ENCODE measurements at regions not wholly inside any gene's neighbourhood (a gene's known extent, or its start where the extent isn't known, plus 50 kb on each side); places are given as distances from the start of the nearest gene placed in this dataset.

DNA sequence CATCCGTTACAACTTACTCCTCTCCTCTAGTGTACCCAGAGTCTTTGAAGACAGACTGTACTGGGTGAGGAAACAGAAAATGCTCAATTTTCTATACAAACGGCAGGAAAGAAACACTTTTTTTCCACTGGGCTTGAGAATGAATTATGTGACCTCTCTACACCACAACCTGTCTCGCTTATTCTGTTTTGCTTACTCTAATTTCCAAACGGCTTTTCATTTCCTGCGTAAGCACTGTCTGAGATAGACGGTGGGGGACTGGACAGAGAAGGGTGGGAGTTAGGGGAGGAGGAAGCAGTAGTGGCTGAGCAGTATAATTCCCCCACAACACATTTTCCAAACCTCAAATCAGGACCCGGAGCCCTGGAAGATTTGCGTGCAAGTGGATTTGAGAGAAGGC, 191.4 kb upstream of the SDK2 start:
- no peak overlapping the region for H3K4me3 ChIP-seq
- no peaks in the 10 kb centered on the region for H3K9me1 ChIP-seq (ENCODE audit: control insufficient read depth, insufficient read depth, low read length)
- ChIA-PET POLR2A (no interaction called here), CTCF (ENCODE audit: low intra/inter-chr PET ratio) (interaction anchor here (0.6 kb wide), 1 partner anchor 108 kb away, joined by 3 read pairs; no protein-coding TSS in a partner anchor)
- DNase-seq (ENCODE audit: extremely low read depth in 1 of 4, low spot score in 3 of 4) (no peak), FAIRE-seq (no peak), ATAC-seq (no peak)
- H3K79me2 ChIP-seq (ENCODE audit: control insufficient read depth, insufficient read depth, low read length) = no peaks in the 10 kb centered on the region
- in situ Hi-C loops (cut with MboI) (no loop called here), intact Hi-C loops (cut with micrococcal nuclease) (no loop called here)
- H4K20me1 ChIP-seq (replicated peaks; ENCODE audit: control insufficient read depth, insufficient read depth, low read length) = no peaks in the 10 kb centered on the region
- H3K36me3 ChIP-seq (ENCODE audit: control insufficient read depth, insufficient read depth, low read length) = no peaks in the 10 kb centered on the region
- no TSS peak for BruUV-seq (replicated peaks)
- H3K4me1 ChIP-seq (replicated peaks in 1 of 2; ENCODE audit: control insufficient read depth in 2 of 2, insufficient read depth in 2 of 2, low read length in 2 of 2) = no peaks in the 10 kb centered on the region
- H3K4me2 ChIP-seq (ENCODE audit: insufficient read depth, low read length) = no peak overlapping the region
- no peak overlapping the region for H2AFZ ChIP-seq (ENCODE audit: low read depth, low read length)
- 0% methylated on average over 8 of the region's 8 CpGs for WGBS (ENCODE audit: insufficient coverage, low coverage, missing lambda C conversion rate)
- H3K27ac ChIP-seq (ENCODE audit: extremely low read depth, low read depth, low read length) = no peak overlapping the region
- H3K27me3 ChIP-seq (ENCODE audit: control insufficient read depth in 2 of 2, insufficient read depth in 2 of 2, low read length in 2 of 2) = peaks cover 3 to 19% of the 10 kb centered on the region in 2 experiments; a peak in 4 of 5 replicates
- no peak overlapping the region for H3K9ac ChIP-seq (ENCODE audit: insufficient read depth in 1 of 2, low read depth in 2 of 2, low read length in 2 of 2)
- no peaks in the 10 kb centered on the region for H3K9me3 ChIP-seq (replicated peaks; ENCODE audit: control insufficient read depth, insufficient read depth, low read depth, low read length)
- no peak for TF ChIP-seq CREM (IDR thresholded peaks at IDR 0.05; ENCODE audit: low read depth)
- TF ChIP-seq ZNF778 (CRISPR knock-in tag; IDR thresholded peaks at IDR 0.05) = no peak
- TF ChIP-seq, protein P1, sequence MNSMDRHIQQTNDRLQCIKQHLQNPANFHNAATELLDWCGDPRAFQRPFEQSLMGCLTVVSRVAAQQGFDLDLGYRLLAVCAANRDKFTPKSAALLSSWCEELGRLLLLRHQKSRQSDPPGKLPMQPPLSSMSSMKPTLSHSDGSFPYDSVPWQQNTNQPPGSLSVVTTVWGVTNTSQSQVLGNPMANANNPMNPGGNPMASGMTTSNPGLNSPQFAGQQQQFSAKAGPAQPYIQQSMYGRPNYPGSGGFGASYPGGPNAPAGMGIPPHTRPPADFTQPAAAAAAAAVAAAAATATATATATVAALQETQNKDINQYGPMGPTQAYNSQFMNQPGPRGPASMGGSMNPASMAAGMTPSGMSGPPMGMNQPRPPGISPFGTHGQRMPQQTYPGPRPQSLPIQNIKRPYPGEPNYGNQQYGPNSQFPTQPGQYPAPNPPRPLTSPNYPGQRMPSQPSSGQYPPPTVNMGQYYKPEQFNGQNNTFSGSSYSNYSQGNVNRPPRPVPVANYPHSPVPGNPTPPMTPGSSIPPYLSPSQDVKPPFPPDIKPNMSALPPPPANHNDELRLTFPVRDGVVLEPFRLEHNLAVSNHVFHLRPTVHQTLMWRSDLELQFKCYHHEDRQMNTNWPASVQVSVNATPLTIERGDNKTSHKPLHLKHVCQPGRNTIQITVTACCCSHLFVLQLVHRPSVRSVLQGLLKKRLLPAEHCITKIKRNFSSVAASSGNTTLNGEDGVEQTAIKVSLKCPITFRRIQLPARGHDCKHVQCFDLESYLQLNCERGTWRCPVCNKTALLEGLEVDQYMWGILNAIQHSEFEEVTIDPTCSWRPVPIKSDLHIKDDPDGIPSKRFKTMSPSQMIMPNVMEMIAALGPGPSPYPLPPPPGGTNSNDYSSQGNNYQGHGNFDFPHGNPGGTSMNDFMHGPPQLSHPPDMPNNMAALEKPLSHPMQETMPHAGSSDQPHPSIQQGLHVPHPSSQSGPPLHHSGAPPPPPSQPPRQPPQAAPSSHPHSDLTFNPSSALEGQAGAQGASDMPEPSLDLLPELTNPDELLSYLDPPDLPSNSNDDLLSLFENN (IDR thresholded peaks at IDR 0.05; ENCODE audit: low read depth in 2 of 2, low read length in 2 of 2) = no peak
- no peak for TF ChIP-seq KDM1A (IDR thresholded peaks at IDR 0.05)
- no peak for TF ChIP-seq SRSF3 (IDR thresholded peaks at IDR 0.05; ENCODE audit: insufficient read depth, low read length)
- no peak for TF ChIP-seq FOXM1 (IDR thresholded peaks at IDR 0.05; ENCODE audit: low read depth)
- no peak for TF ChIP-seq FOXM1 (CRISPR knock-in tag; IDR thresholded peaks at IDR 0.05; ENCODE audit: low read depth)
- no peak for TF ChIP-seq SP1 (CRISPR knock-in tag; IDR thresholded peaks at IDR 0.05)
- TF ChIP-seq, protein P2, sequence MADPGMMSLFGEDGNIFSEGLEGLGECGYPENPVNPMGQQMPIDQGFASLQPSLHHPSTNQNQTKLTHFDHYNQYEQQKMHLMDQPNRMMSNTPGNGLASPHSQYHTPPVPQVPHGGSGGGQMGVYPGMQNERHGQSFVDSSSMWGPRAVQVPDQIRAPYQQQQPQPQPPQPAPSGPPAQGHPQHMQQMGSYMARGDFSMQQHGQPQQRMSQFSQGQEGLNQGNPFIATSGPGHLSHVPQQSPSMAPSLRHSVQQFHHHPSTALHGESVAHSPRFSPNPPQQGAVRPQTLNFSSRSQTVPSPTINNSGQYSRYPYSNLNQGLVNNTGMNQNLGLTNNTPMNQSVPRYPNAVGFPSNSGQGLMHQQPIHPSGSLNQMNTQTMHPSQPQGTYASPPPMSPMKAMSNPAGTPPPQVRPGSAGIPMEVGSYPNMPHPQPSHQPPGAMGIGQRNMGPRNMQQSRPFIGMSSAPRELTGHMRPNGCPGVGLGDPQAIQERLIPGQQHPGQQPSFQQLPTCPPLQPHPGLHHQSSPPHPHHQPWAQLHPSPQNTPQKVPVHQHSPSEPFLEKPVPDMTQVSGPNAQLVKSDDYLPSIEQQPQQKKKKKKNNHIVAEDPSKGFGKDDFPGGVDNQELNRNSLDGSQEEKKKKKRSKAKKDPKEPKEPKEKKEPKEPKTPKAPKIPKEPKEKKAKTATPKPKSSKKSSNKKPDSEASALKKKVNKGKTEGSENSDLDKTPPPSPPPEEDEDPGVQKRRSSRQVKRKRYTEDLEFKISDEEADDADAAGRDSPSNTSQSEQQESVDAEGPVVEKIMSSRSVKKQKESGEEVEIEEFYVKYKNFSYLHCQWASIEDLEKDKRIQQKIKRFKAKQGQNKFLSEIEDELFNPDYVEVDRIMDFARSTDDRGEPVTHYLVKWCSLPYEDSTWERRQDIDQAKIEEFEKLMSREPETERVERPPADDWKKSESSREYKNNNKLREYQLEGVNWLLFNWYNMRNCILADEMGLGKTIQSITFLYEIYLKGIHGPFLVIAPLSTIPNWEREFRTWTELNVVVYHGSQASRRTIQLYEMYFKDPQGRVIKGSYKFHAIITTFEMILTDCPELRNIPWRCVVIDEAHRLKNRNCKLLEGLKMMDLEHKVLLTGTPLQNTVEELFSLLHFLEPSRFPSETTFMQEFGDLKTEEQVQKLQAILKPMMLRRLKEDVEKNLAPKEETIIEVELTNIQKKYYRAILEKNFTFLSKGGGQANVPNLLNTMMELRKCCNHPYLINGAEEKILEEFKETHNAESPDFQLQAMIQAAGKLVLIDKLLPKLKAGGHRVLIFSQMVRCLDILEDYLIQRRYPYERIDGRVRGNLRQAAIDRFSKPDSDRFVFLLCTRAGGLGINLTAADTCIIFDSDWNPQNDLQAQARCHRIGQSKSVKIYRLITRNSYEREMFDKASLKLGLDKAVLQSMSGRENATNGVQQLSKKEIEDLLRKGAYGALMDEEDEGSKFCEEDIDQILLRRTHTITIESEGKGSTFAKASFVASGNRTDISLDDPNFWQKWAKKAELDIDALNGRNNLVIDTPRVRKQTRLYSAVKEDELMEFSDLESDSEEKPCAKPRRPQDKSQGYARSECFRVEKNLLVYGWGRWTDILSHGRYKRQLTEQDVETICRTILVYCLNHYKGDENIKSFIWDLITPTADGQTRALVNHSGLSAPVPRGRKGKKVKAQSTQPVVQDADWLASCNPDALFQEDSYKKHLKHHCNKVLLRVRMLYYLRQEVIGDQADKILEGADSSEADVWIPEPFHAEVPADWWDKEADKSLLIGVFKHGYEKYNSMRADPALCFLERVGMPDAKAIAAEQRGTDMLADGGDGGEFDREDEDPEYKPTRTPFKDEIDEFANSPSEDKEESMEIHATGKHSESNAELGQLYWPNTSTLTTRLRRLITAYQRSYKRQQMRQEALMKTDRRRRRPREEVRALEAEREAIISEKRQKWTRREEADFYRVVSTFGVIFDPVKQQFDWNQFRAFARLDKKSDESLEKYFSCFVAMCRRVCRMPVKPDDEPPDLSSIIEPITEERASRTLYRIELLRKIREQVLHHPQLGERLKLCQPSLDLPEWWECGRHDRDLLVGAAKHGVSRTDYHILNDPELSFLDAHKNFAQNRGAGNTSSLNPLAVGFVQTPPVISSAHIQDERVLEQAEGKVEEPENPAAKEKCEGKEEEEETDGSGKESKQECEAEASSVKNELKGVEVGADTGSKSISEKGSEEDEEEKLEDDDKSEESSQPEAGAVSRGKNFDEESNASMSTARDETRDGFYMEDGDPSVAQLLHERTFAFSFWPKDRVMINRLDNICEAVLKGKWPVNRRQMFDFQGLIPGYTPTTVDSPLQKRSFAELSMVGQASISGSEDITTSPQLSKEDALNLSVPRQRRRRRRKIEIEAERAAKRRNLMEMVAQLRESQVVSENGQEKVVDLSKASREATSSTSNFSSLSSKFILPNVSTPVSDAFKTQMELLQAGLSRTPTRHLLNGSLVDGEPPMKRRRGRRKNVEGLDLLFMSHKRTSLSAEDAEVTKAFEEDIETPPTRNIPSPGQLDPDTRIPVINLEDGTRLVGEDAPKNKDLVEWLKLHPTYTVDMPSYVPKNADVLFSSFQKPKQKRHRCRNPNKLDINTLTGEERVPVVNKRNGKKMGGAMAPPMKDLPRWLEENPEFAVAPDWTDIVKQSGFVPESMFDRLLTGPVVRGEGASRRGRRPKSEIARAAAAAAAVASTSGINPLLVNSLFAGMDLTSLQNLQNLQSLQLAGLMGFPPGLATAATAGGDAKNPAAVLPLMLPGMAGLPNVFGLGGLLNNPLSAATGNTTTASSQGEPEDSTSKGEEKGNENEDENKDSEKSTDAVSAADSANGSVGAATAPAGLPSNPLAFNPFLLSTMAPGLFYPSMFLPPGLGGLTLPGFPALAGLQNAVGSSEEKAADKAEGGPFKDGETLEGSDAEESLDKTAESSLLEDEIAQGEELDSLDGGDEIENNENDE (IDR thresholded peaks at IDR 0.05; ENCODE audit: low read depth, low read length) = no peak
